ENCODE measurements at regions not wholly inside any gene's neighbourhood (a gene's known extent, or its start where the extent isn't known, plus 50 kb on each side); places are given as distances from the start of the nearest gene placed in this dataset.

DNA sequence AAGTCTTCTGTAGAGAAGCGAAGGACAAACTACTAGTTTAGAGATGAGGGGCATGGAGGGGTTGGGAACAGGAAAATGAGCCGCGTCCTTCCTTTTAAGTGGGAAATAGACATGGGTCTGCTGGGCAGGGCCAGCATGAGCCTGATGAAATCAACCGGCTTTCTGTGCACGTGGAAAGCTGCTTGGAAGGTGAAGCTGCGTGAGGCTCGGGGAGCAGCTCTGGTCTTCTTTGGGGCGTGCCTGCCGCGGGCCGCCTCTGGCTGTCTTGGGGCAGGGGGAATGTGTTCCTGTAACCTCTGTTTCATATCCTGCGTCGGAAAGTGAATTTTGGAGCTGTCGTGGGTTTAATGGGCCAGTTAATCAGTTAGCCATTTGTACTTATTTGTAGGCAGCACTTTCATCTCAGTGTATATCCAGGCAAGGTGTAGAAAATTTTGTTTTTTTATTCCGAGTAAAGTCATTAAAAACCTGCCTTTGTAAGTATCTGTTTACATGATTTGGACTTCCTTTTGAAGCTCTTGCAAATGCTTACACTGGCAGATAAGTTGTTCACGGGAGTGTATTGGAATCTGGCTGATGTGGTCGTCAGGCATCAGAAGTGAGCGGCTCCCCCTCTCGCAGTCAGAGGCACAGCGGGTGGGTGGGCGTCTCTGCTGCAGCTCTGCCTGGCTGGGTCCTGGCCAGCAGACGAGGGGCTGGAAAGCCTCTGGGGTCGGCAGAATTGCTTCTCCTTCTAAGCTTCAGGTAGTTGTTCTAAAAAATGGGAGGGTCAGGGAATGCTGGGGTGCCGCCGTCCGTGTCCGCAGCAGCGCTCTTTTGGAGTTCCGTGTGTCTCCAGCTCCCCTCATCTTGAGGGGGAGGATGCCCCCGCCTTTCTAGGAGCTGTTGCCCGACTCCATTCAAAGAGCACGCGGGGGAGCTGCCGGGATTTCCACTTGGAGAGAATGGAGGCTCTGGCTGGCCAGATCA, 70.5 kb upstream of the HGFAC start:
- TF ChIP-seq, protein P1, sequence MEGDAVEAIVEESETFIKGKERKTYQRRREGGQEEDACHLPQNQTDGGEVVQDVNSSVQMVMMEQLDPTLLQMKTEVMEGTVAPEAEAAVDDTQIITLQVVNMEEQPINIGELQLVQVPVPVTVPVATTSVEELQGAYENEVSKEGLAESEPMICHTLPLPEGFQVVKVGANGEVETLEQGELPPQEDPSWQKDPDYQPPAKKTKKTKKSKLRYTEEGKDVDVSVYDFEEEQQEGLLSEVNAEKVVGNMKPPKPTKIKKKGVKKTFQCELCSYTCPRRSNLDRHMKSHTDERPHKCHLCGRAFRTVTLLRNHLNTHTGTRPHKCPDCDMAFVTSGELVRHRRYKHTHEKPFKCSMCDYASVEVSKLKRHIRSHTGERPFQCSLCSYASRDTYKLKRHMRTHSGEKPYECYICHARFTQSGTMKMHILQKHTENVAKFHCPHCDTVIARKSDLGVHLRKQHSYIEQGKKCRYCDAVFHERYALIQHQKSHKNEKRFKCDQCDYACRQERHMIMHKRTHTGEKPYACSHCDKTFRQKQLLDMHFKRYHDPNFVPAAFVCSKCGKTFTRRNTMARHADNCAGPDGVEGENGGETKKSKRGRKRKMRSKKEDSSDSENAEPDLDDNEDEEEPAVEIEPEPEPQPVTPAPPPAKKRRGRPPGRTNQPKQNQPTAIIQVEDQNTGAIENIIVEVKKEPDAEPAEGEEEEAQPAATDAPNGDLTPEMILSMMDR (IDR thresholded peaks at IDR 0.05; ENCODE audit: low read depth, low read length, missing input control), result no peak
- TF ChIP-seq, protein P2, sequence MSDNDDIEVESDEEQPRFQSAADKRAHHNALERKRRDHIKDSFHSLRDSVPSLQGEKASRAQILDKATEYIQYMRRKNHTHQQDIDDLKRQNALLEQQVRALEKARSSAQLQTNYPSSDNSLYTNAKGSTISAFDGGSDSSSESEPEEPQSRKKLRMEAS (IDR thresholded peaks at IDR 0.05), result no peak
- no peak for TF ChIP-seq RXRA (IDR thresholded peaks at IDR 0.05)
- no peak for TF ChIP-seq FOXA2 (IDR thresholded peaks at IDR 0.05)

All from liver (tissue), 3 donors.